ENCODE measurements at regions not wholly inside any gene's neighbourhood (a gene's known extent, or its start where the extent isn't known, plus 50 kb on each side); places are given as distances from the start of the nearest gene placed in this dataset.

GRCh38 chr5:2629045-2629444, 122.4 kb downstream of the IRX2 start:
- Histone ChIP-seq H3K4me3 (ENCODE audit: insufficient read depth, low read length, poor library complexity, severe bottlenecking) (no peak overlapping the region), H4K20me1 (ENCODE audit: low read depth, low read length) (no peaks in the 10 kb centered on the region), H3K9me3 (ENCODE audit: insufficient read depth, low read length) (no peaks in the 10 kb centered on the region), H2AFZ (ENCODE audit: low read depth, low read length, severe bottlenecking) (no peak overlapping the region), H3K79me2 (ENCODE audit: insufficient read depth, low read length) (no peaks in the 10 kb centered on the region), H3K27ac (ENCODE audit: low read depth, low read length) (no peak overlapping the region), H3F3A (ENCODE audit: insufficient read depth) (no peaks in the 10 kb centered on the region), H3K9ac (ENCODE audit: low read length) (no peak overlapping the region), H3K9me2 (replicated peaks; ENCODE audit: insufficient read depth, low read length) (no peaks in the 10 kb centered on the region), H3K4me2 (ENCODE audit: low read depth, low read length, poor library complexity, severe bottlenecking) (no peak overlapping the region), H3K36me3 (ENCODE audit: low read length) (no peaks in the 10 kb centered on the region), H3K27me3 (ENCODE audit: low read length) (no peaks in the 10 kb centered on the region)
- TF ChIP-seq EZH2phosphoT487 (conservative IDR thresholded peaks at IDR 0.05; ENCODE audit: low read length) (no peak), CTCF (IDR thresholded peaks at IDR 0.05; ENCODE audit: insufficient read depth, low read length, poor library complexity, severe bottlenecking) (no peak)

GRCh38 chr5:2627867-2628266, 123.6 kb downstream of the IRX2 start:
- Histone ChIP-seq H3K4me2 (ENCODE audit: low read depth, low read length, poor library complexity, severe bottlenecking) (no peak overlapping the region), H3K27me3 (ENCODE audit: low read length) (no peaks in the 10 kb centered on the region), H3K9me2 (replicated peaks; ENCODE audit: insufficient read depth, low read length) (no peaks in the 10 kb centered on the region)

GRCh38 chr5:2626572-2626971, 124.9 kb downstream of the IRX2 start:
- Histone ChIP-seq H3K9me2 (replicated peaks; ENCODE audit: insufficient read depth, low read length) (no peaks in the 10 kb centered on the region), H3K79me2 (ENCODE audit: insufficient read depth, low read length) (no peaks in the 10 kb centered on the region), H3F3A (ENCODE audit: insufficient read depth) (no peaks in the 10 kb centered on the region), H2AFZ (ENCODE audit: low read depth, low read length, severe bottlenecking) (no peak overlapping the region), H3K36me3 (ENCODE audit: low read length) (no peaks in the 10 kb centered on the region), H3K27ac (ENCODE audit: low read depth, low read length) (no peak overlapping the region), H3K27me3 (ENCODE audit: low read length) (no peaks in the 10 kb centered on the region), H3K4me3 (ENCODE audit: insufficient read depth, low read length, poor library complexity, severe bottlenecking) (no peak overlapping the region), H4K20me1 (ENCODE audit: low read depth, low read length) (no peaks in the 10 kb centered on the region), H3K9ac (ENCODE audit: low read length) (no peak overlapping the region), H3K4me2 (ENCODE audit: low read depth, low read length, poor library complexity, severe bottlenecking) (no peak overlapping the region), H3K9me3 (ENCODE audit: insufficient read depth, low read length) (no peaks in the 10 kb centered on the region)
- no peak for TF ChIP-seq EZH2phosphoT487 (conservative IDR thresholded peaks at IDR 0.05; ENCODE audit: low read length)

More at GRCh38 chr5:2627867-2628266, 123.6 kb downstream of the IRX2 start:
- Histone ChIP-seq H3K79me2 (ENCODE audit: insufficient read depth, low read length) (no peaks in the 10 kb centered on the region), H3K9me3 (ENCODE audit: insufficient read depth, low read length) (no peaks in the 10 kb centered on the region), H3K9ac (ENCODE audit: low read length) (no peak overlapping the region), H3K36me3 (ENCODE audit: low read length) (no peaks in the 10 kb centered on the region), H3K4me3 (ENCODE audit: insufficient read depth, low read length, poor library complexity, severe bottlenecking) (no peak overlapping the region), H3K27ac (ENCODE audit: low read depth, low read length) (no peak overlapping the region), H3F3A (ENCODE audit: insufficient read depth) (no peaks in the 10 kb centered on the region), H4K20me1 (ENCODE audit: low read depth, low read length) (no peaks in the 10 kb centered on the region), H2AFZ (ENCODE audit: low read depth, low read length, severe bottlenecking) (no peak overlapping the region)
- TF ChIP-seq EZH2phosphoT487 (conservative IDR thresholded peaks at IDR 0.05; ENCODE audit: low read length) (no peak), CTCF (IDR thresholded peaks at IDR 0.05; ENCODE audit: insufficient read depth, low read length, poor library complexity, severe bottlenecking) (no peak)

GRCh38 chr5:2622866-2623265, 128.6 kb downstream of the IRX2 start:
- Histone ChIP-seq H3K4me2 (ENCODE audit: low read depth, low read length, poor library complexity, severe bottlenecking) (no peak overlapping the region), H3K9ac (ENCODE audit: low read length) (no peak overlapping the region), H3K27me3 (ENCODE audit: low read length) (no peaks in the 10 kb centered on the region), H2AFZ (ENCODE audit: low read depth, low read length, severe bottlenecking) (no peak overlapping the region), H4K20me1 (ENCODE audit: low read depth, low read length) (no peaks in the 10 kb centered on the region), H3K27ac (ENCODE audit: low read depth, low read length) (no peak overlapping the region), H3K9me3 (ENCODE audit: insufficient read depth, low read length) (no peaks in the 10 kb centered on the region), H3K36me3 (ENCODE audit: low read length) (no peaks in the 10 kb centered on the region), H3K4me3 (ENCODE audit: insufficient read depth, low read length, poor library complexity, severe bottlenecking) (no peak overlapping the region), H3K9me2 (replicated peaks; ENCODE audit: insufficient read depth, low read length) (no peaks in the 10 kb centered on the region), H3F3A (ENCODE audit: insufficient read depth) (no peaks in the 10 kb centered on the region), H3K79me2 (ENCODE audit: insufficient read depth, low read length) (no peaks in the 10 kb centered on the region)
- TF ChIP-seq CTCF (IDR thresholded peaks at IDR 0.05; ENCODE audit: insufficient read depth, low read length, poor library complexity, severe bottlenecking) (no peak), EZH2phosphoT487 (conservative IDR thresholded peaks at IDR 0.05; ENCODE audit: low read length) (no peak)
